ENCODE measurements at regions not wholly inside any gene's neighbourhood (a gene's known extent, or its start where the extent isn't known, plus 50 kb on each side); places are given as distances from the start of the nearest gene placed in this dataset.
A peak's percentile ranks its signal among the peaks of the same experiment; 100 is the strongest.

DNA sequence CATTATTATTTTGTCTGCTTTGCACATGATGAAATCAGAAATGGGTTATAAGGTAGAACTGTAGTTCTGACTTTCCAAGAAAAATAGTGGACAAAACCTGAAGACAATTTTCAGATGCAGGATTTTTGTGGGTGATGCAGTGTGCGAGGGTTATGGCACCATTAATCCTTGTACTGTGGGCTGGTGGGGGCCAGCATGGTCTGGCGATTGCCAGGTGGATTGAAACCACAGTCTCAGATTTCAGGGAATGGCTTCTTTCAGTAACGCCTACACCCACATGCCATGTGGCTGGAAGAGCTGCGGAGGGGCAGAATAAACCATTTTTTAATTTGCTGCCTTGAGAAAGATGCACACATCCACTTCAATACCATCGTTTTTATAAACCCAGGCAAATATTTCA lies 150.5 kb downstream of the ARSF start:
- Histone ChIP-seq H3K36me3 (no peaks in the 10 kb centered on the region), H3K27me3 (no peaks in the 10 kb centered on the region), H3K9me3 (peaks cover 0 to 10% (median 0%) of the 10 kb centered on the region in 11 donors), H3K4me3 (no peak overlapping the region), H3K27ac (no peak overlapping the region), H3K4me1 (no peaks in the 10 kb centered on the region)
- no peak for TF ChIP-seq CTCF (IDR thresholded peaks at IDR 0.05)
- intact Hi-C loops (cut with DNase I) = no loop called here
- DNase-seq (no peak), ATAC-seq (no peak)
- WGBS, 2 donors = 77% methylated on average over 5 of the region's 5 CpGs

DNA sequence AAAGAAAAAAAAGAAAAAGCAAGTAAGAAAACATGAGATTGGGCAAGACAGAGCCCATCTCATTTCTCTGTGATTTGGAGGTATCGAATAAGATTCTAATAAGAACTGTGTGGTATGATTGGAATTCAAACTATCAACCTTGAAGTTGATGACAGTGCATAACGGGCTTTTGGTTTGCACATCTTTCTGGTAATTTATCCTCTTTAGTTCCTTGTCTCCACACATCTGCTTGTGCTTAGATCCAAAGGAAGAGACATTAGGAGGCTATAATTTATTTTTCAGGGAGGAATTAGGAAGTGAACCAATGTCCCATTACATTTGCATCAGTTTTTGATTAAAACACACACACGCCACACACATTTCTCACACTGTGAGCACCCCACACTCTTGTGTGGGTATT lies 149.9 kb downstream of the ARSF start:
- no peak for ATAC-seq
- H3K4me3 ChIP-seq = no peak overlapping the region
- no peaks in the 10 kb centered on the region for H3K4me1 ChIP-seq
- no peak for TF ChIP-seq CTCF (IDR thresholded peaks at IDR 0.05)
- peaks cover 0 to 10% (median 0%) of the 10 kb centered on the region in 11 donors for H3K9me3 ChIP-seq
- intact Hi-C loops (cut with DNase I) = no loop called here
- no peaks in the 10 kb centered on the region for H3K27me3 ChIP-seq
- no peak overlapping the region for H3K27ac ChIP-seq
- no peaks in the 10 kb centered on the region for H3K36me3 ChIP-seq
- 71 to 82% methylated on average over 3 of the region's 3 CpGs for WGBS, 2 donors
- DNase-seq = no peak

- Histone ChIP-seq H3K4me3 (no peak overlapping the region), H3K27ac (peak overlapping the region in 4 of 10 donors; percentile 43 to 63 (median 46)), H3K4me1 (no peaks in the 10 kb centered on the region), H3K9me3 (no peaks in the 10 kb centered on the region), H3K27me3 (no peaks in the 10 kb centered on the region), H3K36me3 (no peaks in the 10 kb centered on the region)
- intact Hi-C loops (cut with DNase I) = no loop called here
- TF ChIP-seq CTCF (IDR thresholded peaks at IDR 0.05) = no peak
- WGBS, 2 donors = 60% methylated on average over 5 of the region's 5 CpGs
- ATAC-seq = peak; percentile 34 to 85 (median 70)
- no peak for DNase-seq
Measured at GRCh38 chrX:3184176-3184930, 143.1 kb downstream of the ARSF start.

DNA sequence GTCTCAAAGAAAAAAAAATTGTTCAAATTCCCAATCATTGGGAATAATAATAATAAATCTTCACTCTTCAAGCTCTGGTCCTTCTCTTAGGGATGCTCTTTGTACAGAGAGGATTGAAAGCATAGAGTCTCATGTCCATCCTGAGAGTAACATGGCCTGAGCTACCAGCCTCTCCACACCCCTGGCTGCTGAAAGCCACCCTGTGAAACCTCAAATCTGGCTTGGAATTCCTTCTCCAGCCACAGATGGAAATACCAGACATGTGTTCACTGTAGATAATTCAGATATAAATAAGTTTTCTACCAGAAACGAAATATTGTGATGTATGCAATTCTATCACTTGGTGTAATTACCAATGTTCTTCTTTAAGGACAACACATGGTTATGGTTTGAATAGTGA lies 140.6 kb downstream of the ARSF start:
- ATAC-seq = no peak
- 55 to 69% methylated on average over 1 of the region's 1 CpG for WGBS, 2 donors

More for the DNA sequence above, 140.6 kb downstream of the ARSF start:
- Histone ChIP-seq H3K27me3 (no peaks in the 10 kb centered on the region), H3K4me1 (no peaks in the 10 kb centered on the region), H3K4me3 (no peak overlapping the region), H3K27ac (no peak overlapping the region), H3K36me3 (no peaks in the 10 kb centered on the region), H3K9me3 (no peaks in the 10 kb centered on the region)
- intact Hi-C loops (cut with DNase I) = no loop called here
- no peak for TF ChIP-seq CTCF (IDR thresholded peaks at IDR 0.05)
- no peak for DNase-seq
